ENCODE measurements at regions not wholly inside any gene's neighbourhood (a gene's known extent, or its start where the extent isn't known, plus 50 kb on each side); places are given as distances from the start of the nearest gene placed in this dataset.

DNA sequence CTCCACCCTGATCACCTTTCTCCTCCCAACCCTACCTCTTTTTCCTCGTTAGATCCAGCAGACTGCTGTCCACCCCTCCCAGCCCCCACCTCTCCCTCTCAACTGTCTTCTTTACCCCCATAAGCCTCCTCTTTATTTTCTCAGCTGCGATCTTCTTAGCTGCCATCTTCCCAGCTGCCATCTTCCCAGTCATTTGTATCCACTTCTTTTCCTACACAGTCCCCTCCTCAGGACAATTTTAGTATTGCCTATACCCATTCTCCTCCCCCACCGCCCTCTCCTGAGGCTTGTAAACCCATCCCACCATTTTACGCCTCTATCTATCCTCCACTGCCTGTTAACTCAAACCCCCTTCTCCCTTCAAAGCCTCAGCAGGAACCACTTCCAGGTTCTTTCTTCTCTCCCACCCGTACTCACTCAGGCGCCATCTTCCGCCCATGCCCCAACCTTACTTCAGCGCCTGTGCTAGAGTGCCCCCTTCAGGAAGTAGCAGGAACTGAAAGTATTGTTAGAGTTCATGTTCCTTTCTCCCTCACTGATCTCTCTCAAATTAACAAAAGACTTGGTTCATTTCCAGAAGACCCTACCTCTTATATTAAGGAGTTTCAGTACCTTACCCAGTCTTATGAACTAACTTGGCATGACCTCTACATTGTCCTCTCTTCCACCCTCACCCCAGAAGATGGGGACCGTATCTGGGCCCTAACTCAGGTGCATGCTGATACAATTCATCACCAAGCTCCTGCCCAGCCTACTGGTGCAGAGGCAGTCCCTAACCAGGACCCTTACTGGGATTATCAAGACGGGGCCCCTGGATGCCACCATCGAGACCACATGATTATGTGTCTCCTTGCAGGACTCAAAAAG is 236.0 kb downstream of the ADGRG6 start:
- no peak for TF ChIP-seq POLR2AphosphoS5 (IDR thresholded peaks at IDR 0.05; ENCODE audit: low read depth, low read length)
- TF ChIP-seq POLR2A (IDR thresholded peaks at IDR 0.05; ENCODE audit: low read depth, low read length), result no peak
- no peak for TF ChIP-seq TAF1 (IDR thresholded peaks at IDR 0.05; ENCODE audit: borderline replicate concordance, low read depth, low read length)
- FAIRE-seq (no peak), DNase-seq (ENCODE audit: insufficient read length) (no peak)

- TF ChIP-seq POLR2A (IDR thresholded peaks at IDR 0.05; ENCODE audit: low read depth, low read length), result no peak
- DNase-seq (ENCODE audit: insufficient read length), result no peak
- no peak for FAIRE-seq
Measured at GRCh38 chr6:142542704-142543233, 241.0 kb downstream of the ADGRG6 start.

DNA sequence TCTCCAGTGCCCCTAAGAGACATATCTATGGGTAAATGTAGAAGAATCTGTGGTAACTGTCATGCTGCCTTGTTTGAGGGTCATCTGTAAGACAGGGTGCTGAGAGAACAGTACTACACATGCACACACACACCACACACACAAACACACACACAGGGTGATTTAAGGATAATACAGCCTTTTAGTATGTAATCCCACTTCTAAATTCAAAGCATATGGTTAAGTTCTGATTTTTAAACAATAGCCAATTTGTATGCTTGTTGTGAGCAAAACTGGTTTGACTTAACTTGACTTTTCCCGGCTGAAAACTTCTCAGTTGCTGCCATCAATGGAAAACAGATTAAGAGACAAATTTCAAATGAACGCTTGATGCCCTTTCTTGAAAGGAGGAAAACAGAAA is 241.8 kb downstream of the ADGRG6 start:
- DNase-seq (ENCODE audit: insufficient read length) (no peak), FAIRE-seq (no peak)
- TF ChIP-seq POLR2A (IDR thresholded peaks at IDR 0.05; ENCODE audit: low read depth, low read length) (no peak), POLR2AphosphoS5 (IDR thresholded peaks at IDR 0.05; ENCODE audit: low read depth, low read length) (no peak), TAF1 (IDR thresholded peaks at IDR 0.05; ENCODE audit: borderline replicate concordance, low read depth, low read length) (no peak)

GRCh38 chr6:142544199-142544838 is 242.5 kb downstream of the ADGRG6 start:
- DNase-seq (ENCODE audit: insufficient read length) (no peak), FAIRE-seq (no peak)
- TF ChIP-seq TAF1 (IDR thresholded peaks at IDR 0.05; ENCODE audit: borderline replicate concordance, low read depth, low read length) (no peak), POLR2AphosphoS5 (IDR thresholded peaks at IDR 0.05; ENCODE audit: low read depth, low read length) (no peak), POLR2A (IDR thresholded peaks at IDR 0.05; ENCODE audit: low read depth, low read length) (no peak)

DNA sequence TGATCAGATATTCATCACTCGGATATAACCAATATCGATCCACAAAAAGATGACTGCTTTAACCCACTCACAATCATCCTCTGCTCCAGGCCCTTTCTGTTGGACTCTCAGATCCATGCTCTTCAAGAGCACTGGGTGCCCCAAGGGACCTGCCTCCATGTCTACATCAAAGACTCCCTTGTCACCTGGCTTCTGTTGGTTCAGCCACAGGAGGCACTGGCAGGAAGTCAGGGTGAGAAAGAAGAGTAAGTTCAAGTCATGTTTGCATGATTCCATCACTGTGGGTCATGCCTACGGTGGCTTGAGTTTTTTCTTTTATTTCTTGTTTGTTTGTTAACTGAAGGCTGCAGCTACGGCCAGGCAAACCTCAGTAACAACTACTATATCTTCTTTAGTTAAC is 243.3 kb downstream of the ADGRG6 start:
- FAIRE-seq, result no peak
- no peak for DNase-seq (ENCODE audit: insufficient read length)

DNA sequence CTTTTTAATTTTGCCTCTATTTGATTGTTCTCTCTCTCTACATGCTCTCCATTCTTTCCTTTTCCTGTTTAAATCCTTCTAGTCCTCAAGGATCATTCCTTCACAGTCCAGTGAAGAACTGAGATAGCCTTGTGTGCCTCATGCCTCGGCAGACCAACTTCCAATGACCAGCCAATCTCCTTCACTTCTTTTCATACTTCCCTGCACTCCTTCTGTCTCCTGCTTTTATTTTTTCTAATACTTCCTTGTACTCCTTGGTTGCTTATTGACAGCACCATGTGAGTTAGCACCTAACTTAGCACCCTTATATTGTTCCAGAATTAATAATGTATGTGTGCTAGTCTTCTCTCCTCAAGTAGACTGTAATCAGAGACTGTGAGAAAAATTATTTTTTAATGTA is 246.8 kb downstream of the ADGRG6 start:
- FAIRE-seq (no peak), DNase-seq (ENCODE audit: insufficient read length) (no peak)
- TF ChIP-seq TAF1 (IDR thresholded peaks at IDR 0.05; ENCODE audit: borderline replicate concordance, low read depth, low read length) (no peak), POLR2AphosphoS5 (IDR thresholded peaks at IDR 0.05; ENCODE audit: low read depth, low read length) (no peak), POLR2A (IDR thresholded peaks at IDR 0.05; ENCODE audit: low read depth, low read length) (no peak)

More for the DNA sequence above, 243.3 kb downstream of the ADGRG6 start:
- TF ChIP-seq TAF1 (IDR thresholded peaks at IDR 0.05; ENCODE audit: borderline replicate concordance, low read depth, low read length), result no peak
- TF ChIP-seq POLR2A (IDR thresholded peaks at IDR 0.05; ENCODE audit: low read depth, low read length), result no peak
- no peak for TF ChIP-seq POLR2AphosphoS5 (IDR thresholded peaks at IDR 0.05; ENCODE audit: low read depth, low read length)

- TF ChIP-seq POLR2A (IDR thresholded peaks at IDR 0.05; ENCODE audit: low read depth, low read length) (no peak), TAF1 (IDR thresholded peaks at IDR 0.05; ENCODE audit: borderline replicate concordance, low read depth, low read length) (no peak), POLR2AphosphoS5 (IDR thresholded peaks at IDR 0.05; ENCODE audit: low read depth, low read length) (no peak)
- DNase-seq (ENCODE audit: insufficient read length), result no peak
- FAIRE-seq, result no peak
Measured at GRCh38 chr6:142550310-142551063, 248.7 kb downstream of the ADGRG6 start.

- no peak for TF ChIP-seq POLR2A (IDR thresholded peaks at IDR 0.05; ENCODE audit: low read depth, low read length)
- no peak for TF ChIP-seq TAF1 (IDR thresholded peaks at IDR 0.05; ENCODE audit: borderline replicate concordance, low read depth, low read length)
- no peak for TF ChIP-seq POLR2AphosphoS5 (IDR thresholded peaks at IDR 0.05; ENCODE audit: low read depth, low read length)
- FAIRE-seq (no peak), DNase-seq (ENCODE audit: insufficient read length) (no peak)
Measured at GRCh38 chr6:142551274-142551811, 249.5 kb downstream of the ADGRG6 start.

- TF ChIP-seq POLR2AphosphoS5 (IDR thresholded peaks at IDR 0.05; ENCODE audit: low read depth, low read length), result no peak
- no peak for TF ChIP-seq POLR2A (IDR thresholded peaks at IDR 0.05; ENCODE audit: low read depth, low read length)
- TF ChIP-seq TAF1 (IDR thresholded peaks at IDR 0.05; ENCODE audit: borderline replicate concordance, low read depth, low read length), result no peak
- DNase-seq (ENCODE audit: insufficient read length) (no peak), FAIRE-seq (no peak)
Measured at GRCh38 chr6:142558786-142559185, 257.0 kb downstream of the ADGRG6 start.

DNA sequence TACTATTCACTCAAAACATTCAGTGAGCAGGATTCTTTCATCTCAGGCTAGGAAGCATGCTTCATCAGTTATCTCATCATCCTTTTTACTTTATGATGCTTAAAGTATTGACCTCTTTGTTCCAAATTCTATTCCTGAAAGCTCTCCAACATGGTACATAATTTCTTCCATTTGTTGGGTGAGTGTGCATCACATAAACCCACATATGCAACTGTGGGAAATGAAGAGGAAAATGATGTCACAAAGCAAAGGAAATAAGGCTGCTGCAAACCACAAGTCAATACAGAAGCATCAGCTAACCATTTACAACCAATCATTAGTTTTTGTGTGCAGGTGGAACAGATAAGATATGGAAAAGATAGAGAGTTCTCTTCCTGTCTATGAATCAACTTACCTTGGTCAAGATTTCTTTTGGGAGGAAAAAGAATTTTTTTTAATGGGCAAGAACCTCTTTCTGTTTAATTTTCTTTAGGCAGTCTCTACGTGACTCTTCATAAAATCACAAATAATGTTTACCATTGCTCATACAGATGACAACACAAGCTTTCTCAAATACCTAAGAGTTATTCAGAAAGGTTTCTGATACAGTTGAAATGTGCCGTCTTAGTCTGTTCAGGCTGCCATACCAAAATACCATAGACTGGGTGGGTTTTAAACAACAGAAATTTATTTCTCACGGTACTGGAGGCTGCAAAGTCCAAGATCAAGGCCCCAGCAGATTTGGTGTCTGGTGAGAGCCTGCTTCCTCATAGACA is 259.9 kb downstream of the ADGRG6 start:
- TF ChIP-seq POLR2A (IDR thresholded peaks at IDR 0.05; ENCODE audit: low read depth, low read length) (no peak), POLR2AphosphoS5 (IDR thresholded peaks at IDR 0.05; ENCODE audit: low read depth, low read length) (no peak), TAF1 (IDR thresholded peaks at IDR 0.05; ENCODE audit: borderline replicate concordance, low read depth, low read length) (no peak)
- FAIRE-seq (no peak), DNase-seq (ENCODE audit: insufficient read length) (no peak)
